H1 (cell line): ENCODE measurements at regions not wholly inside any gene's neighbourhood (a gene's known extent, or its start where the extent isn't known, plus 50 kb on each side); places are given as distances from the start of the nearest gene placed in this dataset.

Experiments used
- EZH2 ChIP-seq: fragments of 200-600 bp; sonication (generic); IDR thresholded peaks from 2 replicates; pipeline ENCODE4 v1.7.1; 2012; ENCODE audit warnings: low read depth, mild to moderate bottlenecking, moderate library complexity, low read length, inconsistent platforms; ENCODE audit not compliant: severe bottlenecking
- PHF8 ChIP-seq: fragments of 200-600 bp; sonication (generic); conservative IDR thresholded peaks from 2 replicates; pipeline ENCODE4 v1.7.1; 2012; ENCODE audit warnings: low read depth, mild to moderate bottlenecking, inconsistent platforms, low read length, moderate library complexity
- POLR2A ChIP-seq, 2 experiments: IDR thresholded peaks; 1 replicate in 1 of 2; 2 replicates in 1 of 2; pipeline ENCODE4 v1.6.1; 2011; ENCODE audit warnings: low read depth in 2 of 2, low read length in 2 of 2, mild to moderate bottlenecking in 2 of 2; ENCODE audit errors: control extremely low read depth in 1 of 2
- POLR2AphosphoS5 ChIP-seq: IDR thresholded peaks from 2 replicates; pipeline ENCODE4 v1.6.1; 2011; ENCODE audit warnings: low read depth, low read length
- RFX5 ChIP-seq: IDR thresholded peaks from 2 replicates; pipeline ENCODE4 v1.6.1; 2011; ENCODE audit warnings: low read depth, low read length, improper control_type of control experiment, borderline replicate concordance
- TAF1 ChIP-seq: IDR thresholded peaks from 2 replicates; pipeline ENCODE4 v1.6.1; 2011; ENCODE audit warnings: mild to moderate bottlenecking, low read depth, low read length
- TF ChIP-seq, protein P1 (sequence below), 3 experiments: IDR thresholded peaks; 1 replicate in 2 of 3; 2 replicates in 1 of 3; pipeline versions ENCODE4 v1.5.1 to v1.6.1; 2011; ENCODE audit warnings: low read length in 3 of 3, mild to moderate bottlenecking in 3 of 3, inconsistent platforms in 2 of 3, low read depth in 1 of 3, moderate library complexity in 1 of 3; ENCODE audit not compliant: insufficient read depth in 1 of 3; ENCODE audit errors: control extremely low read depth in 1 of 3
- TF ChIP-seq, protein P2 (sequence below): IDR thresholded peaks from 2 replicates; pipeline ENCODE4 v1.6.1; 2012; ENCODE audit warnings: inconsistent platforms
- TF ChIP-seq, protein P3 (sequence below): IDR thresholded peaks from 2 replicates; pipeline ENCODE4 v1.6.1; 2011; ENCODE audit warnings: low read depth, mild to moderate bottlenecking, low read length; ENCODE audit not compliant: insufficient read depth

DNA sequence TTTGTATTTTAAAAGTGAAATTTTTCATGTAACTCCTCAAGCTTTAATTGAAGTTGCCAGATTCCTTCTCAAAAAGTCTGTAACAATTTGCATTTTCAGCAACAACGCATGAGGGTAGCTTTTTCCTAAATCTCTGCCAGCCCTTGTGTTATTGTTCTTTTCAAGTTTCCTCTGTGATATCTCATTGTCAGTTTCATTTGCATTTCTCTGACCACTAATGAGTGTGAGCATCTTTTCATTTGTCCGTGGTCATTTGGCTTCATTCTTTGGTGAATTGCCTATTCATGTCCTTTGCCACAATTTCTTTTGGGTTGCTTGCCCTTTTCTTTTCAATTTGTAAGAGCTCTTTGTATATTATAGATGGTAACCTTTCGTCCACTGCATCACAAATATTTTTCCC is 68.0 kb upstream of the NKD1 start:
- no peak for TF ChIP-seq PHF8
- TF ChIP-seq, protein P1, sequence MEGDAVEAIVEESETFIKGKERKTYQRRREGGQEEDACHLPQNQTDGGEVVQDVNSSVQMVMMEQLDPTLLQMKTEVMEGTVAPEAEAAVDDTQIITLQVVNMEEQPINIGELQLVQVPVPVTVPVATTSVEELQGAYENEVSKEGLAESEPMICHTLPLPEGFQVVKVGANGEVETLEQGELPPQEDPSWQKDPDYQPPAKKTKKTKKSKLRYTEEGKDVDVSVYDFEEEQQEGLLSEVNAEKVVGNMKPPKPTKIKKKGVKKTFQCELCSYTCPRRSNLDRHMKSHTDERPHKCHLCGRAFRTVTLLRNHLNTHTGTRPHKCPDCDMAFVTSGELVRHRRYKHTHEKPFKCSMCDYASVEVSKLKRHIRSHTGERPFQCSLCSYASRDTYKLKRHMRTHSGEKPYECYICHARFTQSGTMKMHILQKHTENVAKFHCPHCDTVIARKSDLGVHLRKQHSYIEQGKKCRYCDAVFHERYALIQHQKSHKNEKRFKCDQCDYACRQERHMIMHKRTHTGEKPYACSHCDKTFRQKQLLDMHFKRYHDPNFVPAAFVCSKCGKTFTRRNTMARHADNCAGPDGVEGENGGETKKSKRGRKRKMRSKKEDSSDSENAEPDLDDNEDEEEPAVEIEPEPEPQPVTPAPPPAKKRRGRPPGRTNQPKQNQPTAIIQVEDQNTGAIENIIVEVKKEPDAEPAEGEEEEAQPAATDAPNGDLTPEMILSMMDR (IDR thresholded peaks at IDR 0.05; ENCODE audit: control extremely low read depth in 1 of 3, insufficient read depth in 1 of 3, low read depth in 1 of 3, low read length in 3 of 3): no peak
- no peak for TF ChIP-seq POLR2A (IDR thresholded peaks at IDR 0.05; ENCODE audit: control extremely low read depth in 1 of 2, low read depth in 2 of 2, low read length in 2 of 2)
- TF ChIP-seq, protein P2, sequence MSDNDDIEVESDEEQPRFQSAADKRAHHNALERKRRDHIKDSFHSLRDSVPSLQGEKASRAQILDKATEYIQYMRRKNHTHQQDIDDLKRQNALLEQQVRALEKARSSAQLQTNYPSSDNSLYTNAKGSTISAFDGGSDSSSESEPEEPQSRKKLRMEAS: no peak
- no peak for TF ChIP-seq POLR2AphosphoS5
- TF ChIP-seq, protein P3, sequence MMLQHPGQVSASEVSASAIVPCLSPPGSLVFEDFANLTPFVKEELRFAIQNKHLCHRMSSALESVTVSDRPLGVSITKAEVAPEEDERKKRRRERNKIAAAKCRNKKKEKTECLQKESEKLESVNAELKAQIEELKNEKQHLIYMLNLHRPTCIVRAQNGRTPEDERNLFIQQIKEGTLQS: no peak
- TF ChIP-seq RFX5: no peak
- no peak for TF ChIP-seq TAF1
- no peak for TF ChIP-seq EZH2
